ENCODE measurements at regions not wholly inside any gene's neighbourhood (a gene's known extent, or its start where the extent isn't known, plus 50 kb on each side); places are given as distances from the start of the nearest gene placed in this dataset.

GRCh38 chr2:117470311-117471095, 344.0 kb upstream of the DDX18 start:
- H3K27ac ChIP-seq (ENCODE audit: low read depth in 1 of 2, low read length in 2 of 2): no peak overlapping the region
- H3K36me3 ChIP-seq (ENCODE audit: control insufficient read depth in 4 of 4, insufficient read depth in 3 of 4, low read depth in 1 of 4, low read length in 3 of 4): no peaks in the 10 kb centered on the region
- H3K9ac ChIP-seq (ENCODE audit: low read depth in 1 of 2, low read length in 2 of 2): no peak overlapping the region
- no peaks in the 10 kb centered on the region for H3K9me3 ChIP-seq (ENCODE audit: control insufficient read depth in 4 of 4, low read length in 3 of 4)
- 64% methylated on average over 7 of the region's 7 CpGs for WGBS
- H3K27me3 ChIP-seq (ENCODE audit: control insufficient read depth in 4 of 4, insufficient read depth in 4 of 4, low read length in 3 of 4): no peaks in the 10 kb centered on the region
- no peak overlapping the region for H3K4me3 ChIP-seq (ENCODE audit: low read depth in 1 of 3, low read length in 3 of 3)
- TF ChIP-seq RAD21 (IDR thresholded peaks at IDR 0.05) (peak; percentile 61 to 77), JUND (IDR thresholded peaks at IDR 0.05) (no peak), GABPA (IDR thresholded peaks at IDR 0.05 in 1 of 2, conservative IDR thresholded peaks at IDR 0.05 in 1 of 2) (no peak), CTCF (IDR thresholded peaks at IDR 0.05; ENCODE audit: low read depth, low read length, missing input control) (peak; percentile 43), HNF4A (conservative IDR thresholded peaks at IDR 0.05) (peak in 1 of 2 donors; percentile 10), EGR1 (IDR thresholded peaks at IDR 0.05; ENCODE audit: low read depth in 2 of 2) (no peak)
- peak; percentile 58 for DNase-seq (ENCODE audit: low spot score)
- no peaks in the 10 kb centered on the region for H3K4me1 ChIP-seq (ENCODE audit: control insufficient read depth in 4 of 4, insufficient read depth in 4 of 4, low read length in 3 of 4)

- no peaks in the 10 kb centered on the region for H3K4me1 ChIP-seq (ENCODE audit: control insufficient read depth in 4 of 4, insufficient read depth in 4 of 4, low read length in 3 of 4)
- WGBS: 39% methylated on average over 1 of the region's 1 CpG
- H3K36me3 ChIP-seq (ENCODE audit: control insufficient read depth in 4 of 4, insufficient read depth in 3 of 4, low read depth in 1 of 4, low read length in 3 of 4): no peaks in the 10 kb centered on the region
- no peak overlapping the region for H3K4me3 ChIP-seq (ENCODE audit: low read depth in 1 of 3, low read length in 3 of 3)
- no peaks in the 10 kb centered on the region for H3K27me3 ChIP-seq (ENCODE audit: control insufficient read depth in 4 of 4, insufficient read depth in 4 of 4, low read length in 3 of 4)
- H3K9ac ChIP-seq (ENCODE audit: low read depth in 1 of 2, low read length in 2 of 2): no peak overlapping the region
- DNase-seq (ENCODE audit: low spot score): no peak
- no peak overlapping the region for H3K27ac ChIP-seq (ENCODE audit: low read depth in 1 of 2, low read length in 2 of 2)
- H3K9me3 ChIP-seq (ENCODE audit: control insufficient read depth in 4 of 4, low read length in 3 of 4): peaks cover 0 to 5% (median under 1%) of the 10 kb centered on the region in 4 donors
- TF ChIP-seq GABPA (IDR thresholded peaks at IDR 0.05 in 1 of 2, conservative IDR thresholded peaks at IDR 0.05 in 1 of 2): no peak
- no peak for TF ChIP-seq ATF3 (IDR thresholded peaks at IDR 0.05)
- no peak for TF ChIP-seq SP1 (IDR thresholded peaks at IDR 0.05)
- TF ChIP-seq HNF4G (IDR thresholded peaks at IDR 0.05): no peak
- no peak for TF ChIP-seq CTCF (IDR thresholded peaks at IDR 0.05; ENCODE audit: low read depth, low read length, missing input control)
- no peak for TF ChIP-seq YY1 (IDR thresholded peaks at IDR 0.05)
- TF ChIP-seq FOXA1 (IDR thresholded peaks at IDR 0.05): no peak
- TF ChIP-seq NR2F2 (IDR thresholded peaks at IDR 0.05): no peak
- no peak for TF ChIP-seq ZBTB33 (IDR thresholded peaks at IDR 0.05)
- TF ChIP-seq JUND (IDR thresholded peaks at IDR 0.05): no peak
- no peak for TF ChIP-seq TAF1 (conservative IDR thresholded peaks at IDR 0.05)
- TF ChIP-seq RXRA (IDR thresholded peaks at IDR 0.05): no peak
- no peak for TF ChIP-seq FOXA2 (IDR thresholded peaks at IDR 0.05)
- no peak for TF ChIP-seq MAX (IDR thresholded peaks at IDR 0.05)
- TF ChIP-seq HNF4A (conservative IDR thresholded peaks at IDR 0.05): no peak
- no peak for TF ChIP-seq RAD21 (IDR thresholded peaks at IDR 0.05)
- TF ChIP-seq EGR1 (IDR thresholded peaks at IDR 0.05; ENCODE audit: low read depth in 2 of 2): no peak
- no peak for TF ChIP-seq REST (IDR thresholded peaks at IDR 0.05)
Measured at GRCh38 chr2:117481608-117482007, 332.9 kb upstream of the DDX18 start.

All from liver (tissue), 8 donors.